Fibroblast of skin of abdomen (primary cell): ENCODE measurements at regions not wholly inside any gene's neighbourhood (a gene's known extent, or its start where the extent isn't known, plus 50 kb on each side); places are given as distances from the start of the nearest gene placed in this dataset.

Experiments
- DNase-seq: peaks from one replicate; pipeline ENCODE4 v3.0.0-alpha.2; 2013

DNA sequence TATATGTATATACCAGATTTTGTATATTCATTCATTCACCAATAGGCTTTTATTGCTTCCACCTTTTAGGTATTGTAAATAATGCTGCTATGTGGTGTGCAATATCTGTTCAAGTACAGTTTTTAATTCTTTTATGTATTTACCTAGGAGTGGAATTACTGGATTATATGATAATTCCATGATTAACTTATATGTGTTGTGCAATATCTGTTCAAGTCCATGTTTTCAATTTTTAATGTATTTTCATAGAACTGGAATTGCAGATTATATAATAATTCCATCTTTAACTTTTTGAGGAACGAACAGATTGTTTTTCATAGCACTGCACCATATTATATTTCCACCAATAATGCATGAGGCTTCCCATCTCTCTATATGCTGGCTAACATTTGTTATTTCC, 50.6 kb upstream of the L3MBTL4 start:
- no peak for DNase-seq

DNA sequence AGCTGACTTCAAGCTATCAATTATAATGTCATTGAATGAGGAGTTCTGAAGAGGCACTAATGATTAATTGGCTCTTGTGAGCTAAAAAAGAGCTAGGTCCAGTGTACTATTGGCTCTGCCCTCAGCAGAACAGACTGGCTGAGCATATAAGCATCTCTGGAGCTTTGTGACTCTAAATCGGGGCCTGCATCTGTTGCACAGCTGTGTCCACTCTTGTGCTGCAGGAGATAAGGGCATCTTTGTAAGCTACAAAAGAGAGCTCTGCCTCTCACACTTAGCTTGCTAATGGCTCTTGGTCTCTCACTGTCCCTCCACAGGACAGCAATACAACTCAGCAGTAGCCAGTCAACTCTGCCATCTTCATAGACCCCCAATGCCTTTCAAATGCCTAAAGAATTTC, 61.5 kb upstream of the L3MBTL4 start:
- DNase-seq = no peak

DNA sequence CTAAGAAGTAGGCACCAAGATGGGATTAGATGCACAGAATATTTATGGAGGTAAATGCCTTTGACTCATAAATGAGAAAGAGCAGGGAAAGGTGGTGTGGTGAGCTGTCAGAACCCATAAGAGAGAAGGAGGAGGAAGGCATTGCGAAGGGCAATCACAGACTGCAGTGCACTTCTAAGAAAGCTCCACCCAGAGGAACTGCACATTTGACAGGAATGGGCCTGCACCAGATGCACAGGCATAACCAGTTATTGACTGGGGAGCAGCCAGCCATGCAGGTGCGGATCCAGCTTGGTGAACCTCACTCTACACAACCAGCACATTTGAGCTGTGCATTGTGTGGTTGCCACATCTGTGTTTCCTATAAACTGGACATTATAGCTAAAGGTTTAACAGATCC, 62.2 kb upstream of the L3MBTL4 start:
- no peak for DNase-seq

DNA sequence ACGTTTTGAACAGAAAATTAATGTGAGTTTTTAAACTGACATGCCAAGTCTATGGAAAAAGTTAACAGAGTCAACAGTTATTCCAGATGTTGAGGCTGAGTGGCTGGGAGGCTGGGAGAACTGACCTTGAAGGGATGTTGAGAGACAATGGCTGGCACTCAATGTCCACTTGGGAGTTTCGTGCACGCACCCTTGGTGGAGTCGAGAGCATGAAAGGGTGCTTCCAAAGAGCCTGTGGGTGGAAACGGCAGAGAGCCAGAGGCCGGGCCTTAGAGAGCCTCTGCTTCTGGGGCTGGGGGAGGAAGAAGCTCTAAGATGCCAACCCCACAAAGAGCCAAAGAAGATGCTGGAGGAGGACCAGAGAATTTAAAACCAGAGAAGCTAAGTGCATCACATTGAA, 63.4 kb upstream of the L3MBTL4 start:
- DNase-seq = no peak

DNA sequence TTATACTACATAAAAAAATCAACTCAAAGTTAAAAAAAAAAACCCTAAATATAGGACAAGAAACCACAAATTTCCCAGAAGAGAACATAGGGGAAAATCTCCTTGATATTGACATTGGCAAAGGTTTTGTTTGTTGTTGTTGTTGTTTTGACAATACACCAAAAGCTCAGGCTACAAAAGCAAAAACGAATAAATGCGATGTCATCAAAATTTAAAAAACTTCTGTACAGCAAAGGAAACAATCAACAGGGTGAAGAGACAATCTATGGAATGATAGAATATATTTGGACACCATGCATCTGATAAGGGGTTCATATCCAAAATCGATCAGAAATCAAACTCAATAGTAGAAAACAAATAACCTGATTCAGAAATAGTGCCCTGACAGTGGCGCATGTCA, 65.0 kb upstream of the L3MBTL4 start:
- no peak for DNase-seq

DNA sequence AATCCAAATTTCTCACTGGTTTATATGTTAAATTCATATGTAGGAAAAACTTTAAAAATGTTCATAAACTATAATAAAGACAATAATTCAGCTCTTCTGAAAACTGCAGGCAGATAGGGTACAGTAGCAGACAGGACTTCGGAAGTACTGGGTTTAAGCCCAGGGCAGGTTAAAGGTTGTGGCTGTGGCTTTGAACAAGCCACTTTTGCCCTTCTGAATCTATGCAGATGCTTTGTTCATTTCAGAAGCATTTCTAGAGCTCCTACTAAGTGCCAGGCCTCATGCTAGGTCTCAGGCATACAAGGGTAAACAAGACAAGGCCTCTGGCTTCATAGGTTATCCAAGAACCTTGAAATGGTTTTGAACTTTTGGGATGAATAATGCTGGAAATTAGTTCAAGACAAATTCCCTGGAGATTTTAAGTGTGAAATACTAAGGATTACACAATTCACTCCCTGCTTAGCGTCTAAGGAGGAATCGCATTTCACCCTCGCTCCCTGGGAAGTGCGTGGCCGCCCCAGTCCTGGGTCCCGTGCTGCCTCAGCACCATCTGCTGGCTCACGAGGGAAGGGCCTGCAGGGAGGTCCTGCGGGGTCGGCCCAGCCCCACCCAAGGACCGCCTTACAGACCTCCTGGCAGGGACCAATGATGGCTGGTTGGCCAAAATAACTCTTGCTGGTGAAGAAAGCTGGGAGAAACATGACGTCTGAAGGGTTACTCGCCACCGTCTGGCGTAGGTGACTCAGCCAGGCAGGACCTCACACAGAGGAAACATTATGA, 67.7 kb upstream of the L3MBTL4 start:
- DNase-seq = peak; percentile 86

DNA sequence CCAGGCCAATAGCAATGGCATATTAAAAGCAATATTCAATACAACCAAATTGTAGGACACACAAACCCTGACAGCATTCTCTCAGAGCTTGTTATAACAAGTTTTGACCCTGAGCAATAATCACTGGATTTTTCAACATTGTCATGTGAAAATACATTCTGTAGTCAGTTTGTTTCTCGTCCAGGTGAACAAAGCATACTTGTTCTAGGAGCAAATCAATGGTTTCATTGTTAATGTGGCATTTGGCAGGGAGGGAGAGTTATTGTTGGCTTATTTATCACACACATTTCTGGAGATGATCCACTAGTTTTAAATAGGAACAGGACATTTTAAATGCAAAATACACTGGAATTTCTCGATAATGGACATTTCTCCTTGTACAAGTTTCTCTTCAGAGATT, 69.9 kb upstream of the L3MBTL4 start:
- no peak for DNase-seq

DNA sequence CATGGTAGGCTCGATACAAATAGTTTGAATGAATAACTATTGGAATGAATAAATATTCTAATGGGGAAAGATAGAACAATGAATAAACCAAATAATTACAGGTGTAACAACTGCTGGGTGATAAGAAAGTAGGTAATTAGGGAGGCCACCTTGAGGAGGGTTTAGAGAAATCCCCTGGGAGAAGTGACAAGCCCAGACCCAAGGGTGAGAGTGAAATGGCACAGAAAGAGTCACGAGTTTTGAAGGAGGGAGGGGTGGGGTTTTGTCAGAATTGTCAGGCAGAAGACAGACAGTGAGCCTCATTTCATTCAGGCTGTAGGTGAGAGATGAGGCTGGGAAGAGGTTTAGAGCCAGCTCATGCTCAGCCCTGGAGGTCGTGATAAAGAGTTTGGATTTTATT, 71.6 kb upstream of the L3MBTL4 start:
- no peak for DNase-seq

DNA sequence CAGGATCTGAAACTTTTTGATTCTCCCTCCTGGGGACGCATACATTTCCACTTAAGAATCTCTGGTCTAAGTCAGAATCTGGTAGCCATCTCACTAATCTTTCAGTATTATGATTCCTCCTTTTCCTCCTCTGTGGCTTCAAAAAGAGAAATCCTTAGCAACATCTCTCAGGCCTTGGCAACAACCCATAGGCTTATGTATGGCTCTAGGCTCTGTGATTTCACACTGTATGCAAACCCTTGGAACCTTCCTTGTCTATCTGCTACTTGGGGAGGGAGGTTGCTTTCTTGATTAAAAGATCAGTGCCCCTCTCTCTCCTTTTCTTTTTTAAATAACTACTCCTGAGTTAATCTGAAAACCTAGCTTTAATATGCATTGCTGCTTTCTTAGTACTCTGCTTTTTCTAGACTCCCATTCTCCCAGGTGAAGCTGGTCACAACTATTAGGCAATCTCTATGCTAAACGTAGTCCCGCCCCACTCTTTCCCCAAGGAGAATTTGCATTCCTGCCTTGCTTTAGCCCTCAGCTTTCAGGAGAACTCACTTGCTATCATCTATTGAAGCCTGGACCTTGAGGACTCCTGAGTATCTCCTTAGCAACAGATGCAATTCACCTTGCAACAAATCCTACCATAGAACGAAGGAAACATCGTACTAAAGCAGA, 72.2 kb upstream of the L3MBTL4 start:
- DNase-seq = no peak

DNA sequence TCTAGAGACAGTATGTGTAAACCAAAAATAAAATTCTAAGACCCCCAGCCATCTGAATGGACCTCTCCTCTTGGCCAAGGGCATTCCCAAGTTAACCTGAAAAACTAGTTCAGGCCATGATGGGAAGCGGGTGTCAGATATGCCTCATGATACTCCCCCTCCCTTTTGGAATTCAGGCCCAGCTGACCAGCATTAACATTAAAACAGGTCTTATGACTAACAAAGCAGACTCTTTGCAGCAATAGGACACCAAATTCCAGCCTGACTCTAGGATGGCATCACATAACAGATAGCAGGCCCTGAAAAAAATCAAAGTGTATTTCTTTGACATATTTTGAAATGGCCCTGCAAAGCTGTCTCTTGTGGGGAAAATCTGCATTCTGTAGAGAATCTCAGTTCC, 73.3 kb upstream of the L3MBTL4 start:
- no peak for DNase-seq

DNA sequence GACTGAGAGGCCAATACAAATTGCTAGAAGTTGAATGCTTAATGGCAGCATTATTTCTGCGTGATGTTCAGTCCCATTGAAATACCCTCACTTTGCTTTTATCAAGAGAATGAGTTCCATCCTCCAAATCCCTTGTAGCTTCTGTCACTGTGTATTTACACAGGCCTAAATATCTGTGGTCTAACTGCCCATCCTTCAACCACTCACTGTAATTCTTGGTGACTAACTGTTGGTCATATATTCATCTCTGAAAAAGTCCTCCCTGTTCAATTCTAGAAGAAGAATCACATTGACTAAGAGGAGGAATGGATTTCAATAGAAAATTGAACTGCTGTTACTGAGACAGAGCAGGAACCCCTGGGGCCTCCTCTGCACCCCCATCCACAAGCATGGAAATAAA, 74.2 kb upstream of the L3MBTL4 start:
- DNase-seq = peak; percentile 43

DNA sequence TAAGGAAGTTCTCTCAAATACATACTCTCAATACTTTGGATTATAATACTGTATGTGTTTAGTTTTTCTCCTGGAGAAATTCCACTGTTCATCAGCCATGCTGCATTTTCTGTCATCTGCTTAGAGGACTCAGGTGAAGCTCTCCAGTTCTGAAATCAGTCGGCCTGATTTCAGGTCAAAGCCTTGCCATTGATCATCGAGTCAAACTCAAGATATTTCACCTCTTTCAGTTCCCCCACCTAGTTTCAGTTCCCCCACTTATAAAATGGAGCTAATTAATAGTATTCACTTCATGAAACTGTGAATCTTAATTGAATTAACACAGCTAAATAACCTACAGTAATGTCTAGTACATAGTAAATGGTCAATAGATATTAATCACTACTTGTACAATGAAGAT, 75.3 kb upstream of the L3MBTL4 start:
- no peak for DNase-seq

DNA sequence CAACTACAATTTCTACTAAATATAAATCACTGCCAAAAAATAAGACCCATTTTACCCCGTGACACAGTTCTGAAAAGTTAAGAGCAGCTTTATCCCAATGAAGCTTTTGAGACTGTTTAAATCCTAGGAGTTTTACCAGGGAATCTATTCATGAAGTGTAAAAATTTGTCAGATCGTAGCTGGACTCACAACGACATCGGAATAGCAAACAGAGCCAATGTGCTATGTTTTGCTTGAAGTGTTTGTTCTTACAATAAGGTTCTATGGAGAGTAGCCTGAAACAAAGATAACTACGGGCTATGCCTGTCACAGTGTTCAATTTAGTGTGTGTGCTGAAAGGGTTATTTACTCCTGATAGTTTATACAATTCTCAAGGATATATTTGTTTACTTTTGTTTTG, 78.5 kb upstream of the L3MBTL4 start:
- DNase-seq = no peak

DNA sequence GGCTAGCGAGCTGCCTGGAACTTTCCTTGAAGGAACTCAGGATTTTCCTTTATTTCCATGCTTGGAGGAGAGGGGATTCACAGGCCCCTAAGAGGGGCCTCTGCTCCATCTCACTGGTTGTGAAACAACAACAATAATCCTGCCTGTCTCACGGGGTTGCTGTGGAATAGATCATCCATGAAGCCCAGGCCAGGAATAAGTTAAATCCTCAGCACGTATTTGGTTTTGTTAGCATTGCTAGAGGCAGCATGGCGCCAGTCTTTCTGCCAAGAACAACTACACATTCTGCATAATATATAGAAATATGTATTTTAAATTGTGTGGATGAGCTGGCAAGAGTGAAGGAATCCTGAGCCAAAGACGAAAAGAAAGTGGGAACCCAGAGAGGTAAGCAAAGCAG, 80.8 kb upstream of the L3MBTL4 start:
- DNase-seq = no peak

DNA sequence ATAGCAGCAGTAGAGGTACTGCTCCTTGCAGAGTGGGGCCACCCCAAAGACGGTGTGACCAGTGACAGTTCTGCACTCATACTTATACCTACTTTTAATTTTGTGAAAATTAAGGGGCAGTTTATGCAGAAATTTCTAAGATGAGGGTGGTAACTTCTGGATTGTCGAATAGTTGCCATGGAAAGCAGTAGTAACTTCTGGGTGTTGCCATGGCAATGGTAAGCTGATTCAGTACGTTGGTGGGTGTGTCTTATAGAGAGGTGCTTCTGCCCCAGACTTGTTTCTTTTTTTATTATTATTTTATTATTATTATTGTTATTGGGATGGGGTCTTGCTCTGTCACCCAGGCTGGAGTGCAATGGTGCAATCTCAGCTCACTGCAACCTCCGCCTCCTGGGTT, 82.8 kb upstream of the L3MBTL4 start:
- no peak for DNase-seq

DNA sequence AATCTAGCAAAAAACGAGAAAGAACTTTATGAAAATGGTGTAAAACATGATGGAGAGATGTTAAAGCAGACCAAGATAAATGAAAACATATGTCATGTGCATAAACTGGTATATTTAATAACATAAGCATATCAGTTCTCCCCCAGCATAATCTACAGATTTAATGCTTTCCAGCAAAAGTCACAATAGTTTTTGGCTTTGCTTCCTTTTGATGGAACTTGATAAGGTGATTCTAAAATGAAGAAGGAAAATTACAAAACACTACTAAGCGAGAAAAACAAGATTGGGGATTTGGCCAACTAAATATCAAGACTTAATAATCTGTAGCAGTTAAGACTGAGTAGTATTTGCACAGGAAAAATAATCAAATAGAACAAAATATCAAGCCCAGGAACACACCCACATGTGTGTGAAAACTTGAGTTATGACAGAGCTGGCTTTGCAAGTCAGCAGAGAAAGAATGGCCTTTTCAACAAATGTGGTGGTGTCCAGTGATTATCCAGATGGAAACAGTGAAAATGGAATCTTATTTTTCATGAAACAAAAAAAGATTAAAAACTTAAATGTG, 83.7 kb upstream of the L3MBTL4 start:
- no peak for DNase-seq

DNA sequence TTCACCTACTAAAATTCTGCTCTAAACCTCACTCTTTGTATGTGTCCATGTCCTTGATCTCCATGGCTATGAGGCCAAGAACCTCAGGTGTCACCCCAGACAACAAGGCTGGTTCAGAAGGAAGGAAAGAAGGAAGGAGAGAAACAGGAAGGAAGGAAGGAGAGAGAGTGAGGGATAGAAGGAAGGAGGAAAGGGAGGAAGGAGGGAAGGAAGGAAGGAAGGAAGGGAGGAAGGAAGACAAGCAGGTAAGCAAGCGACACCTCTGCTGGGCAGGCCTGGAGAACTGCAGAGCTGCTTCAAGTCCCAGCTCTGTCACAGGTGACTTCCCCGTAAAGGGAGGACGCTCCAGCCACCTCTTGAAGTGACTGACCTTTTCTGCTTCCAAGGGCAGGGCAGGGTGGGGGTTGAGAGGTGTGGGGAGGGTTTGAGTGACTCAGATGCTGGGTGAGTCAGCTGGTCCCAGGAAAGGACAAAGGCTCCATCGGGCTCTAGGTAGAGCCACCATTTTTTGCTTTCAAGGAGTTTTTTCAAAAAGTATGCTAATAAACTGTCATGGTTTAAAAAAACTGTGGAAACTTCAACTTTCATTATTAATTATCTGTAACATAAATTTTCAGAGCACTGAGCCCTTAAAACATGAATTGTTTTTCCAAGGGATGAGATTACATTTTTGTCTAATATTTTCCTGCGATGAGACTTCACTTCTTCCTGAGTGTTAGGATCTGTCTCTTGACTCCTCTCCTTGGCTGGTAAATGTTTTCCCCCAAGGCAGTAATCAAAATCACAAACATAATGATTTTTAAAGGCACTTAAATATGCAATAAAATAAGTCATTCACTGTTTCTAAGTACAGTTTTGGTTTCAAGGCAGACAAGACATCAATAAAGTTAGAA, 90.1 kb upstream of the L3MBTL4 start:
- DNase-seq = no peak

DNA sequence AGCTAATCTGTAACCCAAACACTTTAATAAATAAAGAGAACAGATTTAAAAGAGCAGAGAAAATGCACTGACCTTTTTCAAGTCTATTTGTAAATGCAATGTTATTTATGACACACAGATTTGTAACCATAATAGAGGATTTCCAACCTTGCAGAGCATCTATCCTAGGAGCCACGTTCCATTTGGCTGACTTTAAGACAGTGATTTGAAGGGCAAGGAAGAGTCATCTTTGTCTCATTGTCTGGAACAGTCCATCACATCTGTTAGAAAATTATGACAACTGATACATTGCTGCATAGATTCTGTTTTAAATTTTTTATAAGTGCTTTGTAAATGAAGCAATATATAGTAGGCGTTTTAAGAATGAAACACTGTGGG, 90.8 kb upstream of the L3MBTL4 start:
- no peak for DNase-seq

DNA sequence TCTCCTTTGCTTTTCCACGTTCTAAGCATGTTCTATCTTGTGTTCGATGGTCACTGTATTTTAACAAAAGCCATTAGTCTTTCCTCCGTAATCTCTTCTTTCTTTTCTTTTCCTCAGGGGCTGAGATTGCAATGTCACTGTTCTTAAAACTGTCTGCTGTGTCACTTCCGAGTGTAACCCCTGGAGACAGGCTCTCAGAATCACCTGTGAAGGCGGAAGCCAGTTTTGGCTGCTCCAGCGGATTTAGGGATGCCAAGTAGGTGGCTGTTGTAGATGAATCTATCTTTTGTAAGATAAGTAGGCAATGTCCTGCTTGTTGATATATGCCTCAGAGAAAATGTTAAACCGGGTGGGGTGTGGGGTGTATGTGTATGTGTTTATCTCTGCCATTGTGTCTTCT, 94.7 kb upstream of the L3MBTL4 start:
- DNase-seq = no peak

DNA sequence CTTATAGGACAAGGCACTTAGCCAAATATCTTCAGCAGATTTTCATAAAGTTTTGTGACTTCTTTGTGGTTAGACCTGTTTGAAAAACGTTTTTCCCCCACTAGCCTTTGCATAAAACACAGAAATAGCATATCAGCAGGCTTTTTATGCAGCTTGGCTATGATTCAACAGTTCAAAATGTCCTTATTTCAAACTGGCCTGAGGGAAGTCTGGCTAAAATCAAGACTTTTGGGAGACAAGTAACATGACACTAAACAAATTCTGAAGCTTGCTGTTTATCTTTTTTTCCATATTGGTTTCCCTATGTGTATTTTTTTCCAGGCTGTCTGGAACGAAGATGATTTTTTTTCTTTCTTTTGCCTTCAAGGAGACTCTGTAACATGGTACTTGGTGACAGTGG, 95.1 kb upstream of the L3MBTL4 start:
- no peak for DNase-seq

DNA sequence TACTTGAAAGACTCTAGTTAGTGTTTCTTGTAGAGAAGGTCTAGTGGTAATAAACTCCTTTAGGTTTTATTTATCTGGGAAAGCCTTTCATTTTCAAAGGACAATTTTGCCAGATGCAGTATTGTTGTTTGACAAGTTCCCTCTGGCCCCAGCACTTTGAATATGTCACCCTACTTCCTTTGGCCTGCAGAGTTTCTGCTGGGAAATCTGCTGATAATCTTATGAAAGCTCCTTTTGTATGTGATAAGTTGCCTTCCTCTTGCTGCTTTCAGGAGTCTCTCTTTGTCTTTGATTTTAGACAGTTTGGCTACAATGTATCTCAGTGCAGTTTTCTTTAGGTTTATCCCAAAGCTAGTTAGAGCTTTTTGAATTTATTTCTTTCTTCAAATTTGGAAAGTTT, 106.2 kb upstream of the L3MBTL4 start:
- DNase-seq = no peak

DNA sequence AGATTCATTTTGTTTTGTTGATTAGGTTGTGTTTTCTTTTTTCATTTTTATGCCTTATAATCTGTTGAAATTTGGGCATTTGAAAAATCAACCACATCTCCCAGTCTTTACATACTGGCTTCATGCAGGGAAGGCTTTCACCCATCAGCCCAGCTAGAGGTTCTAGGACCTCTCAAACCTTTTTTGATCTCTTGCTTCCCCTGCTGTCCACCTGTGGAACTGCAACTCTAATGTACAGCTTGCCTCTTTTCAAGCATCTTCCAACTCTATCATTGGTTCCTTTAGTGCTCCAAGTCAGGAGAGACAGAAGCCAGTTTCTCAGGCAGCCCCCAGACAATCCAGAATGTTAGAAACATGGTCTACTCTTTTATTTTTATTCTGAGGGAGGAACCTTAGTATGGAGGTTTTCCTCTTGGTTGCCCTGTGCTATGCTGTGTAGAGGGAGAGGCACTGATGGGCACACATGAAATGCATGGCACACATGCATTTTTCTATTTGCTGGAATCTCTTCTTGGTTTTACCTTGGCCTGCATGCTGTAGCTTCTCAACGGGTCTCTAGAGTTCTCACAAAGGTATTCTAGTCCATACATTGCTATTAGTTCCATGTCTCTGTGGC, 107.2 kb upstream of the L3MBTL4 start:
- peak; percentile 33 for DNase-seq

DNA sequence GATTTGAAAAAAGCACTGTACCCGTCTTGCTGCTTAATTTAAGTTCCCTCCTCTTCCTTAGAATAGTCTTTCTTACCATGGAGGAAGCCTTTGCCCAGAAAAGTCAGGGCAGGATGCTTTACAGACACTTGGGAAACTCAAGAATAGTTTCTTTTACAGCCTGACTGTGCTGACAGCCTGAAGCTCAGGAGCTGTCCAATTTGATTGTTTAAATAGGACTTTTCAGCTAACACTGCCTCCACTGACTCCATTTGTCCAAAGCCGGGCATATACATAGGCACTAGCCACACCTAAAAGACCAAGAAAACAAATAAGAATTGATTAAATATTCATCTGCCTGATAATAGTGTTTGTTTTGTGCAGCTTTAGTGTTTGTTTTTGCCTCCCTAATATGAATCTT, 110.9 kb upstream of the L3MBTL4 start:
- DNase-seq = no peak
